Stromal cell of bone marrow (primary cell): ENCODE measurements at regions not wholly inside any gene's neighbourhood (a gene's known extent, or its start where the extent isn't known, plus 50 kb on each side); places are given as distances from the start of the nearest gene placed in this dataset.
"Not testable (repeated sequence)": the region's sequence is repeated elsewhere in the genome, so short reads cannot be mapped to it uniquely, and the experiment has no call there.

Experiments
- DNase-seq: peaks from one replicate; pipeline ENCODE4 v3.0.0-alpha.2; 2012; ENCODE audit warnings: low read depth

DNA sequence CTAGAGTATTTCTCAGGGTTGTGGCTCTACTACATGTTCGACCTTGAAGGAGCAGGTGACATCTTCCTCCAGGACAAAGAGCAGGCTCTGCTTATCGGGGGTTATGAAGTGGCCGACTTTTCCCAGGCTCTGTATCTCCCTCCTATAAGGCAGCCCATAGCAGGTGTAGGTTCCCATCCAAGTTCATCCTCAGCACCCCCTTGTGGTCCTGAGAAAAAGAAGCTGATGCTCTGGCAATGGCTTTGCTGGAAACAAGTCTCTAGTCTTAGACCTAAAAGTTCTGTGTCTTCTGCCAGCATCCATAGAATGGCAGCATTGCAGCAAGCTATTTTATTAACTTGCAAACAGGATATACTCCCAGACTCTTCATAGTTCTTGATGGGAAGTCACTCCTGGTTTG, 836.6 kb upstream of the PRKX start:
- DNase-seq: no peak

DNA sequence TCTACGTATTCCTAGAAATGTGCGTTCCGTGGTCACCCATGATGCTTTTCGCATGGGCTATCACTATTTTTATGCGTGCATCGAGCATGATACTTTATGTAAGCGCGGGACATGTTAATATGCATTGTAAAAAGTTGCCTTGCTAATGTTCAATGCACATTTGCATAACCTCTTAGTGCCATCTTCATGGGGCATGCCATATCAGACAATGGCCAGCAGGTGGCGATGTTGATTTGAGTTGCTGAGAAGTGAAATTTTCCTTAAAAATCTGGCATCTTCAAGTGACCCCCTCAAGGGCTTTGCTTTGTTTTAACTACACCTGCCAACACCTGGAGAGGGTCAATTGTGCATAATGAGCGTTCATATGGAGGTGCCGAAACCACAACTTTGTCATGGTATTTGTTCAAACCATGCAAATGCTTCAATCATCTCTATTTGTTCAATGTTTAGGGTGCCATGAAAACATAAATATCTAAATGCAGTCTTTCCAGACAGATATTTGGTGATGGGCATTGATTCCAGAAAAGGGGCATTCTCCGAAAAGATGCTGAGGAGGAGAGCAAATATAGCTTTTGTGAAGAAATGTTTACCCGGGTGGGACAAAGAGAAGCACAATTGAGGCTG, 833.9 kb upstream of the PRKX start:
- DNase-seq: peak; percentile 5

DNA sequence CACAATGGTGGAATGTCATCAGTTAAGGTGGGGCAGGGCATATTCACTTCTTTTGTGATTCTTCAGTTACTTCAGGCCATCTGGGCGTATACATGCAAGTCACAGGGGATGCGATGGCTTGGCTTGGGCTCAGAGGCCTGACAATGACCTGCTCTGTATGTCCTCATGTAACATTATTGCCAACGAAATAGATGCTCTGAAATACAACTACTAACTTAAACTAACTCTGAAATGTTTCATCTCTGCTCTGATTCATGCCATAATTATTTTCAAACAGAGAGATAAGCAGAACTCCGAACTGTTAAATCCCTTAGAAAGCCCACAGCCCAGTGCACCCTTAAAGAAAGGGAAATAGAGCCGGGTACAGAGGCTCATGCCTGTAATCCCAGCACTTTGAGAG, 832.7 kb upstream of the PRKX start:
- DNase-seq: not testable (repeated sequence)

DNA sequence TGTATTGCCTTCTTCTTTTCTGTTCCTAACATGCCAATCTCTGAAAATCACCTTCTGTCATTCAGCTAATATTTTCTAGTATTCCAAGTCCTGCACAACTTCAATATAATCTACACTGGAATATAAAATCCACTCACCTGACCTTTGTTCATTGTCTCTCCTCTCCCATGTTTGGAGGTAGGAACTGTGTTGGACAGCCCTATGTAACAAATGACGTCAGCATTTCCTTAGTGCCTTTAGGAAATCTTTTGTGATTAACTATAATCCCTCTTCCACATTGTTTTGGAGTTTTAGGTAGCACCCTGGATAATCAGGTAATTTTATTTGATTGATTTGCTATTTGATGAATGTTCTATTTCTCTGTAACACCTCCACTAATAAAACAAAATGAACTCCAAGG, 814.8 kb upstream of the PRKX start:
- DNase-seq: no peak

DNA sequence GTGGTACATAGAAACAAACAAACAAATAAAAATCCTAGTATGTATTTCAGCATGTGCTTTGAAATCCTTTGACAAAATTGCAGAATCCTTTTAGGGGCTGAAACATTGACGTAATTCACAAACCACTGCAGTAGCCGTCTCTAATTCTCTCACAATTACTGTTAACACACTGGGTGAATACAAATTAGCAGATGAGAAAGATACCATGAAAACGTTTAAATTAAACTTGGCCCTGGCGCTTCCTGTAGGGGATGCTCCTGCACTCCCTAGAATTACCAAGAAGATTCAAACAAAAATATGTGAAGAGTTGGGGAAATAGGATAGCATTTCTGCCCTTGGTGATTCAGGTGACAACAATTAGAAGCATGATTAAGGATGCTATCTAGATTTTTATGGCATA, 772.5 kb upstream of the PRKX start:
- no peak for DNase-seq

DNA sequence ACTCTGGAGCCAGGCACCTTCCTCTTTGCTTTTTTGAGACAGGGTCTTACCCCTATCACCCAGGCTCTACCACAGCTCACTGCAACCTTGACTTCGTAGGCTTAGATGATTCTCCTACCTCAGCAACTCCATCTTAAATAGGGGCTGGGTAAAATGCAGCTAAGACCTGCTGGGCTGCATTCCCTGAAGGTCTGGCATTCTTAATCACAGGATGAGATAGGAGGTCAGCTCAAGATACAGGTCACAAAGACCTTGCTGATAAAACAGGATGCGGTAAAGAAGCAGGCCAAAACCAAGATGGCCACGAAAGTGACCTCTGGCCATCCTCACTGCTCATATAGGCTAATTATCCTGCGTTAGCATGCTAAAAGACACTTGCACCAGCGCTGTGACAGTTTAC, 770.8 kb upstream of the PRKX start:
- DNase-seq: no peak

DNA sequence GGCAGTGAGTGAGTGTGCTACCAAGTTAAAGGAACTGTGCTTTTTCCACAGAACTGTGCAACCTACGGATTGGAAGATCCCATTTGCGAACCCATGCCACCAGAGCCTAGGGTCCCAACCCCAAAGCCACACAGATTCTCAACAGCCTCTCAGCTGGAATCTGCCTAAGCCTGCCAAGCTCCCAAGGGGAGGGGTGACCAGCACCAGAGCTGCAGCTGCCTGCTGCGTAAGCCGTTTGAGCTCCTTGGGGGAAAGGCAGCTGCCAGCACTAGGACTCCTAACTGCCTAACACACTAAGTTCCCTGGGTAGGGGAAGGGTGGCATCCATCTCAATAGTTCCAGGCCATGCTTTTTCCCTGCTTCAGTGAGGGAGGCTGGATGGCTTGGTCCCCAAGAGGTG, 738.1 kb upstream of the PRKX start:
- DNase-seq: no peak

DNA sequence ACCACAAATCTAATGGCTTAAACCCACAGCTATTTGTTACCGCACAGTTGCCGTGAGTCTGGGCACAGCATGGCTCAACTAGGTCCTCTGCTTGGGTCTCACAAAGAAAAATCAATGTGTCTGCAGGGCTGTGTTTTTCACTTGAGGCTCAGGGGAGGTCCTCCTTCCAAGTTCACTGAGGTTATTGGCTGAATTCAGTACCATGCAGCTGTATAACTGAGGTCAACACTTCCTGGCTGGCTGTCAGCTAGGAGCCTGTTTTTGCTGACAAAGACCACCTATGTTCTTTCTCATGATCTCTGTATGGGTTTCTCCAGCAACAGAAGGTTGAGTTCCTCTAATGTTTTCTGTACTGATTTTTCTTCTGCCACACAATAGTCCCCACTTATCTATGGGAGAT, 736.7 kb upstream of the PRKX start:
- no peak for DNase-seq

DNA sequence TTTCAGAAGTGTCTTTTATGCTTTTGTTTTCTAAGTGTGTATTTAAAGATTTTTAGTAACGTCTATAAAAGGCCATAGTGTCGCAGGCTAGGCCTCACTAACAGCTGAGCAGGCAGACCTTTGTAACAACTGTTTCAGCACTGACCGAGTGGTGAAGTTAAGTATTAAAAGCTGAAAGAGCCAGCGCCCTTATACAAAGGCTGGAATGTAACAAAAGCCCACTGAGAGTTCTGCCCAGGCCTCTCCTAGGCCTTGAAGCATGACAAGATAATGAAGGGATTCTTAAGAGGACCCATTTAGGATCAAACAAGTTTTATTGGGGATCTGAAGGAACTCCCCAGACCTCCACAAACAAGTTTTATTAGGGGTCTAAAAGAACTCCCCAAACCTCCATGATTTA, 722.5 kb upstream of the PRKX start:
- no peak for DNase-seq

DNA sequence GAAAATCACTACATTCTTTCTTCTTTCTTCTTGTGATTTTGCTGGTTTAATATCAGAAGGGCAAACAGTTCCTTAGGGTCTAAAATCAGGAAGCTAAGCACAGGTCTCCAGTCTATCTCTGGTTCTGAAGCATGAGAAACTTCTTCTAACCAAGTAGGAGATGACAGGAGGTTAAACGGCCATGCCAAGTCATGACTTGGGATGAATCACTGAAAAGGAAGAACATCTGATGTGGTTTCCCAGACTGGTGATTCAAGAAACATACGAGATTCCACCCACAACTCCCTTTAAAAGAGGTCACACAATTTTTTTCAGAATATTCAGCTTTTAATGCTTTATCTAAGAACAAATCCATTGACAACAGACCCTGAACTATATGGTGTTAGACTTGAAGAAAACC, 684.0 kb upstream of the PRKX start:
- DNase-seq: no peak

DNA sequence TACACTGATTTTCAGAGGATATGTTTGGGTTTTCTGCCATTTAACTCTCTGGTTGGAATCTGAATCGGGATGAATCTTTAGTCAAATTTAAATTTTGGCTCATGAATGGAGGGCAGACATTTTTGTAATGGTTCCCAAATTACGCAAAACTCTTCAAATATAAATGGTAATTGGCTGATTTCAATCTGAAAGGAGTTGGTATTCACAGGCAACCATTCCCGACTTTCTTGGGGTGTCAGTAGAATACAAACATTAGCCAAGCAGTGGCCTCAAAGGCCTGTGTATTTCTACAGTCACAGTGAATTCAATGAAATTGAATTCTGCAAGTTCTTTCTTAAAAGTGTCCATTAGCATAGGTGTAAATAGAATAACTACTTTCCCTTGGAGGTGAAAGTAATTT, 668.8 kb upstream of the PRKX start:
- no peak for DNase-seq

DNA sequence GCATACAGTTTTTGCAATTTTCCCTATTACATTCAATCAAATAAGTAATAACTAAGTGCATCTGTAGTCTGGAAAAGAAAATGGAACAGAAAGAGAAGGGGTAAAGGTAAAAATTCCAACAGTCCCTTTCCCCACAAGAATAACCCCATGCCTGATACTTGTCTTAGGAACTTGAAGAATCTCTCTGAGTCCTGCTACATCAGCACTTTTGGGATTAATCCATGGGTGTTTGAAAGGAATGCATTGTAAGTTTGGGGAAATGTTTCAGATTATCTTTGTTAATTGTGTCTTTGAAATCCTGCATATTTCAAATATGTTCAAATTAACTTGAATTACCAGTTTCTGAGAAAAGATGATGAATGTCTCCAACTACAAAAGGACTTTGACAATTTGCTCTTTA, 667.3 kb upstream of the PRKX start:
- DNase-seq: no peak

DNA sequence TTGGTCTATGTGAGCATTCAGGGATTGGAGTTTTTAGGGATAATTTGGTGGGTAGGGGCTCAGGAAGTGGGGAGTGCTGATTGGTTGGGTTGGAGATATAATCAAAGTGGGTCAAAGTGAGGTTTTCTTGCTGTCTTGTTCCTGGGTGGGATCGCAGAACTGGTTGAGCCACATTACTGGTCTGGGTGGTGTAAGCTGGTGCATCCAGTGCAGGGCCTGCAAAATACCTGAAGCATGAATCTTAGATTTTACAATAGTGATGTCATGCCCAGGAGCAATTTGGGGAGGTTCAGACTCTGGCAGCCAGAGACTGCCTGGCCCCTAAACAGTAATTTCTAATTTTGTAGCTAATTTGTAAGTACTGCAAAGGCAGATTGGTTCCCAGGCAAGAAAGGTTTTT, 665.6 kb upstream of the PRKX start:
- no peak for DNase-seq

DNA sequence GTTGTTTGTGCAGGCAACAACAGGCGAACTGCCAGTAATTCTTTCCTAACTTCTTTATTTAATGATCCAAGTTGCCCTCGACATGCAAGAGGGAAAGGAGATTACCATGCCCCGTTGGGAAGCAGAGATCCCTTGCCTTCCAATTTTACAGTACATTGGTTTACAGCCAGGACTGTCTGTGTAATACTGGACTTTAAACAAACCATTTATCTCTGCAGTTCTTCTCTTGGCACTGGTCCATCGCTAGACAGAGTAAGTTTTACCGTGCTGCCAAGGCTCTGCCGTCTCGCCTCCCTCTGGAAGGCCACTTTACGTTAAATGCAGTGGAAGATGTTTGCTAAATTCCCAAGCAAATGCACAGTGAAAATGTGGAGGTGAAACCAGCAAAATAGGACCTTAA, 660.3 kb upstream of the PRKX start:
- no peak for DNase-seq

DNA sequence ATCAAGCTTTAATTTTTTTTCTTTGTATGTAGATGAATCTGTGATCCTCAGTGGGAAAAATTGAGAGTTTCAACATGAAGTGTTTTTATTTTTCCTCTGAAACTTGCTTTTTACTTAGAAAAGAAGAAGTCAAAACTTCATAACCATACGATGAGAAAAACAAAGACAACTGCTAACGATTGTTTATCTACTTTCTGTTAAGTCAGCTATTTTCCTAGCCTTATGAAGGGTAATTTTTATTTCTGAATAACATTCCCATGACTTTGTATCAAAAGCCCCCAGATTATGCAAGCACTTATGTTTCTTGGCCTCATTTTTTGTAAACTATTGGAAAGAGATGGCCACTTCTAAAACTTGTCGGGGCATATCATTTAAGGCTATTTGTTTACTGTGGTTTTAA, 645.1 kb upstream of the PRKX start:
- DNase-seq: no peak

DNA sequence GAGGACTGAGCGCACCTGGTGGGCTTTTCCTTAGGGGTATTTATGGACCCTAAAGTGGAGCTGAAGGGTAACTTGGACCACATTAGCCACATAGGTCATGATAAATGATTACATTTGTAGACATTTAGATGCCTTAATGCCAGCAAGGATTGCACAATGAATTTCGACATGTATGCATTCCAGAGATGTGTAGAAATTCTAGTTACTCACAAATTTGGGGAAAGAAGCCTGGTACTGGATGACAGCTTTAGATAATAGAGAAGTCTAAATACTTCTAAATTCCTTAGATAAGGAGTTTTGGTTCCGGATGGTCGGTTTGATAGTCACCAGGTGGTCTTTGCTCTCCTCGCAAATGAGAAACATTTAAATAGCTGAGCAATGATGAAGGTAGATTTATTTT, 609.5 kb upstream of the PRKX start:
- no peak for DNase-seq

DNA sequence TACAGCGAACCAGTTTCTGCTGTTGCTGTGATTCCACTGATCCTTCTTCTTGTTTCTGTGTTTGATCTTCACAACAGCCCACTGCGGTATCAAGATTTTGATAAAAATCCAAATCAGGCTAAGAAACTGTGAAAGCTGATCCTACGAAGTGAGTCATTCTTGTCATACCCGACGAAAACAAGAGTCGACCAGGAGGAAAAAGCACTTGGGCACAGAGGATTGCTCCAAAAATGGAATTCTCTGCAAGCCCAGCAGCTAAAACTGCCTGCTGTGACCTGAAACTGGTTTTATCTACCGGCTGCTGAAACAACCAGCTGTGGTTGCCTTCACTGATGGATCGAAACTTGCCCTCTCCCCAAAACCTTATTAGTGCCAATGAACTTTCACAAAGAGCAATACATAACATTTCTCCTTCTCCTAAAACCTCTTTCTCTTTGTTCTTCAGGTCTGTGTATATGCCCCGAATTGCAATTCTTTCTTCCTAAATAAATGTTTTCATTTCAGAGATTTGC, 607.0 kb upstream of the PRKX start:
- DNase-seq: no peak

DNA sequence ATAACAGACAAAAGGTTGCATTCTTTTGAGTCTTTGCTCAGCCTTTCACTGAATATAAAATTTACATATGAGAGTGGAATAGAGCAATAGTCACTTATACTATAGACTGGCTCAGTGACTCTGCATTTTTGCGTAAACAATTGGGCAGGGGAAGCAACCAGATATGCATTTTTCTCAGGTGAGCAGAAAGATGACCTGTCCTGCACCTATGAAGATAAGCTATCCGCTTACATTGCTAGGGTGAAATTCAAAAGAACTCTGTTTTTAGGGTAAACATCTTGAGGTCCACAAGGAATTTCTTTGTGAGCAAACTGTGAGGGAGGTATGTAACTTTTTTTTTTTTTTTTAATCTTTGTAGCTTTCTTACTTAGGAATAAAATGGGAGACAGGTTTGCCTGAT, 602.4 kb upstream of the PRKX start:
- DNase-seq: no peak

DNA sequence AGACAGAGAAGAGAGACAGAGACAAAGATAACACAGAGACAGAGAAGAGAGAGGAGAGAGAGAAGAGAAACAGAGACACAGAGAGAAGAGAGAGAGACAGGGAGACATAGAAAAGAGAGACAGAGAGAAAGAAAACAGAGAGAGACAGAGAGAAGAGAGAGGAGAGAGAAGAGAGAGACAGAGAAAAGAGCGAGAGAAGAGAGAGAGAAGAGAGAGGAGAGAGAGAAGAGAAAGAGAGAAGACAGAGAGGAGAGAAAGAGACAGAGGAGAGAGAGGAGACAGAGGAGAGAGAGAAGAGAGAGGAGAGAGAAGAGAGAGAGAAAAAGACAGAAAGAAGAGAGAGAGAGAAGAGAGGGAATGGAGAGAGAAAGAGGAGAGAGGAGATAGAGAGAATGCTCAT, 601.1 kb upstream of the PRKX start:
- no peak for DNase-seq

DNA sequence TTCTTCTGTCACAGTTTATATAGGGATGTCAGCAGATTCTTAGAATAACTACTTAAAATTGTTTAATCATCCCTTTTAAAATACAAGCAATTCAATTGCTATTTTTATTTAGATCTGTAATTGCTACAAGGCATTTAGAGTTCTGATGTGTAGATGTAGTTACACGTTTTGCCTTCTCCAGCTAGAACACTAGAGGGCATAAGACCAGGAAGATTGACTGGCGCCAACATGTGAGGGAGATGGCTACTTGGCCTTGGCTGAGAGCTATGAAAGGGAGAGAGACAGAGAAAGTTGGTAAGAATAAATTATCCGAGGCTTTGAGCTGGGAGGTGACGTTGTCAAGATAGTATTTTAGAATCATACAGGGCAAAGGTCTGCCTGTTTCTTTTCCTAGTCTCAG, 563.7 kb upstream of the PRKX start:
- no peak for DNase-seq

DNA sequence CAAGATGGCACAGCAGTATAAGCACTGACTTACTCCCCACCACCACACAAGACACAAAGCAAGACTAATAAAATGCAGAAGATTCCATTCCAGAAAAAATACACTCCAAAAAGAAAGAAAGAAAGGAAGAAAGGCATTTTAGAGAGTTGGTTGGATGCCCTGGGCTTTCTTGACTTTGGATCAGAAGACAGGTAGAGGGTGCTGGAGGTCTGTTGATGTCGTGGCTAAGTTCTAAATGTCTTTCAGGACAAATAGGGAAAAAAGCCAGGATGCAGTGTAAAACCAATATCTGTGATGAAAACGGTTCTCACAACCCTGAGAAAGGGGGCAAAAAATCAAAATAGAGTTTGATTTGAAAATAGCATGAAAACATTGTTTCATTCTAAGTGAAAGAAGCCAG, 555.2 kb upstream of the PRKX start:
- no peak for DNase-seq

DNA sequence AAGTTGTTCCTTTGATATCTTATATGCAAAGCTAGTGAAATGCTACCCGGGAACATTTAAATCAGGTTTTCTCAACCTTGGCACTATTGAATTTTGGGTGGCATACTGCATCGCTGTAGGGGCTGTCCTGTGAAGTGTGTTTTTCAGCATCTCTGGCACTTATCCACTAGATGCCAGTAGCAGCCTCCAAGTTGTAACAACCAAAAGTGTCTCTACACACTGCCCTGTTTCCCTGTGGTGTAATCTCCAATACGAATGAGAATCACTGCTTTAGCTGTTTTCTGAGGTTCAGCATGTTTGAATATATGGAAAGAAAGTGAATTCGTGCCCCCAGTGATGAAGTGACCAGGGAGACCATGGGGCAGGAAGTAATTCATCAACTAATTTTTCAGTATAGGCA, 551.6 kb upstream of the PRKX start:
- no peak for DNase-seq

DNA sequence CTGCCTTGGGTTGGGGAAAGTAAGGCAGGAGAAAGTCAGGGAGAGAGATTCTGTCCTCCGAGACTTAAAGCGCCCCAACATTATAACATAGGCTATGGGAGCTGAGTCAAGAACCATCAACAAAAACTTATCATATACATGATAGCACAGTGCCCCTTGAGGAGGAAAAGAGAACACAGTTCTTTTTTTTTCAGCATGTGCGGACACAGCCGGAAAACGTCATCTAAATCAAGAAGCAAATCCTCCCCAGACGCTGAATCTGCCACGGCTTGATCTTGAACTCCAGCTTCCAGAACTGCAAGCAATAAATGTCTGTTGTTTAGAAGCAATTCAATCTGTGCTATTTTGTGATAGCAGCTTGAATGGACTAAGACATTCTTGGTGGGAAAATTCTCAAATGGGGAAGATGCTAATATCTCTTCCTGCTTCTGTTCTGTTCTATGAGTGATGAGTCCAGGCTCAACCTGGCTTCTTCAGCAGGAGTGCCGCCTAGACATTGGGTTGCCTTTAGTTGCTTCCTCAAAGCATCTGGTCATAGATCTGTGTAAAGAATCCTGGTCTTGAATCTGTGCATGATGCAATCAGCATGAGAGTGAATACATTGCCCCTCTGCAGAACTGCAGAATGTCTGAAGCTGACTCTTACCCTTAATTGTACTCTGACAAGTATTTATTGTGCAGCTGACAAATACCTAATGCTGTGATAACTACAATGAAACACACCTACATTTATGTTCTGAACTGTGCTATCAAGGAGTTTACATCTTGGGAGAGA, 549.8 kb upstream of the PRKX start:
- no peak for DNase-seq

DNA sequence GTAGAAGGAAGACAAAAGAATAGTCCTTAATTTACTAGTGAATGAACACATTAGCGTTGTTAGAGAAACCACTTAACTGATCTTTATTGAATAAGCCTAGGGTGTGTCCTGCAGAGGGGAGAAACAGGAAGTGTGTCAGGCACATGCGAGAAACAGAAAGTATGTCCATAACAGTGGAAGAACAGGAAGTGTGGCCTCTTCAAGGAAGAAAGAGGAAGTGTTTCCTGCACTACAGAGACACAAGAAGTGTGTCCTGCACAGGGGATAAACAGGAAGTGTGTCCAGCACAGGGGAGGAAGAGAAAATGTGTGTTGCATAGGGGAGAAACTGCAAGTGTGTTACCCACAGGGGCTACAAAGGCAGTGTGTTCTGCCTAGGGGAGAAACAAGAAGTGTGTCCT, 539.6 kb upstream of the PRKX start:
- no peak for DNase-seq
